Stimulated activated naive CD8-positive, alpha-beta T cell treated with anti-CD3 and anti-CD28 coated beads, Interleukin-15, Interleukin-2, amounts not matched to agents 100 U/mL and 50 U/mL, for 24 hours (primary cell): ENCODE measurements at regions not wholly inside any gene's neighbourhood (a gene's known extent, or its start where the extent isn't known, plus 50 kb on each side); places are given as distances from the start of the nearest gene placed in this dataset.

ENCODE experiments used
- ATAC-seq: fragments of 150-1000 bp; cut with Tn5 transposase; one replicate; pipeline ENCODE4 v1.10.0; 2021
- DNase-seq: peaks from one replicate; pipeline ENCODE4 v3.0.0; 2021

DNA sequence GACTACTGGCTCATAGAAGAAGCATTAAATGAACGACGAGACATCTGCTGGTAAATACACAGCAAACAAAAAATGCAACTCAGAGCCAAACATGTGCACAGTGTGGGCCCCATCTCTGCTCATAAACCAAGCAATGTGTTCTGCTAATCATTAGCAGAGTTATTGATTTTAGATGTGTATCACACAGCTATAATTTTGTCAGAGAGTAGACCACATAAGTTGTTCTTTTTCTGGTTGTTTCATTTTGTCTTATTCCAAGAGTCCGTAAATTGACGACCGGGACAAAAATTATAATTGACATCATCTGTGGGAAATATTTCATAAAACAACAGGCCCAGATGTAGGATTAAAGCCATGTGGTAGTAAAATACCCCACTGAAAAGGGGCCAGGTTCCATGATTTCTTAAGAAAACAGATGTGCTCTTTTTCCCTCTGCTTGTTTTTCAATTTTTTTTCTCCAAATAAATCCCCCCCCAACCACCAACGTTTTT, 423.6 kb downstream of the HAO1 start:
- no peak for ATAC-seq
- no peak for DNase-seq

DNA sequence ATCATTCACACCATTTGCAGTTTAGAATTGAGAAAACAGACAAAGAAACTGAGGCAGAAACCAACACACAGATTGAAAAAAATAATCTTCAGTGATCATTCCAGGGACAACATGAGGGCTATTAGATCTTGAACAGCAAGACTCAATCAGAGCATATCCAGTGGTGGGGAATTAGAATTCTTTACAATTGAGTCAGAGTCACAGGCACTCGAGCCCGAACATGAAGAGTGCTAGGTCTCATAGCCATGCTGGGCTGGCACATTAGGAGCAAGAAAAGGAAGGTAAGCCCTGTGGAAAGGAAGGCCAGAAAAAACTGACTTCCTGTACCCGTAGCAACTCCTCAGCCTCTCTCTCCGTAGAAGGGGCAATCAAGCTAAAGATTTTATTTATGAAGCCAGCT, 419.9 kb downstream of the HAO1 start:
- ATAC-seq = no peak
- no peak for DNase-seq

DNA sequence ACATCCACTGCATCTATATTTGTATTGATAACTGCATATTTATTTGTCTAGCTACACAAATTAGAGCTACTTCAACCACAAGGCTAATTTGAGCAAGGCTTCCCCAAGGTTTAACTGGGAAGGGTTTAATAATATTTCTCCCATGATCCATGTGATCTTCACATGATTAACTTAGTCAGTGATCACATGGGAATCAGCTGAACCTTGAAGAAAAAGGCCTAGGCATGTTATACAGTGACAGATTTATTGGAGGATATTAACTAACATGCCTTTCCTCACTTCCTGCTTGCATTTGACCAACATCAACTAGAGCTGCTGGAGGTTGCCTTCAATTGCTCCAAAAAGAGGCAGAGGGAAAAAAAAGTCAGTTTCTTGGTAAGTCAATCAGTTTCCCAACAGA, 417.0 kb downstream of the HAO1 start:
- DNase-seq = no peak
- no peak for ATAC-seq

DNA sequence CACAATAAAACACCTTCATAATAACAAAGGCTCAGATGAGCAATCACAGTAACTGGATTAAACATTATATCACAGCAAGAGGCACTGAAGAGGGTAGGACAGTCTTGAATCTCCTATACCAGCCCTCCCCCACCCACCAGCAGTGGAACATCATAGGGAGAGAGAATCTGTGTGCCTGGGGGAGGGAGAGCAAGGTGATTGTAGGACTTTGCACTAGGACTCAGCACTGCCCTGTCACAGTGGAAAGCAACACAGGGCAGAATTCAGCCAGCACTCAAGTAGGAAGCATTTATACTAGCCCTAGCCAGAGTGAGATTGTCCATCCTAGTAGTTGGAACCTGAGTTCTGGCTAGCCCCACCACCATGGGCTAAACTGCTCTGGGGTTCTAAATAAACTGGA, 400.2 kb downstream of the HAO1 start:
- DNase-seq = no peak
- ATAC-seq = no peak

DNA sequence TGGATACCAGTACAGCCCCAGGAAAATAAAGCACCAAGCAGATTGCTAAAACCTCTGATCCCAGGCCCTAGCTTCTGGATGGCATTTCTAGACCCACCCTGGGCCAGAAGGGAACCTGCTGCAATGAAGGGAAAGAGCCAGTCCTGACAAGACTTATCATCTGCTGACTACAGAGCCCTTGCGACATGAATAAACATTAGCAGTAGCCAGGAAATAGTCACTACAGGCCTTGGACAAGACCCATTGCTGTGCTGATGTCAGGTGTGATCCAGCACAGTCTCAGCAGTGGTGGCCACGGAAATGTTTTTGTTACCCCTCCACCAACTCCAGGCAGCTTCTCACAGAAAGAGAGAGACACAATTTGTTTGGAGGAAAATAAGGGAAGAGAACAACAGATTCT, 399.3 kb downstream of the HAO1 start:
- no peak for DNase-seq
- no peak for ATAC-seq

DNA sequence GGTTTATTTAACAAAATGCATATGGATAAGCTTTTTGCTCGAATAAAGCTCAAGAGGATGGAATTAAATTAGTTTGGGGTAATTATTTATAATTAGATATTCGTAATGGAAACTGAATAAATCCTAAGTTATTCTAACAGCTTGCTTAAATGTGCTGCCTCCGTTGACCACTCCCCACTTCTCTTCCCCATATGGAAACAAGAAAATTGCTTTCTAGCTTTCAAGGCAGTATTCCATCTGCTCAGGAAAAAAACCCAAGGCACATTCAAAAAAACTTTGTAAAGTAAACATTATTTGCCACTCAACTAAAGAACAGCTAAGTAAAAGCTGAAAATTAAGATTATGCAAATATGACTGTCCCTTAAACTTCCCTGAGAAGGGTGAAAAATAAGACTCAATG, 369.2 kb downstream of the HAO1 start:
- DNase-seq = no peak
- no peak for ATAC-seq

DNA sequence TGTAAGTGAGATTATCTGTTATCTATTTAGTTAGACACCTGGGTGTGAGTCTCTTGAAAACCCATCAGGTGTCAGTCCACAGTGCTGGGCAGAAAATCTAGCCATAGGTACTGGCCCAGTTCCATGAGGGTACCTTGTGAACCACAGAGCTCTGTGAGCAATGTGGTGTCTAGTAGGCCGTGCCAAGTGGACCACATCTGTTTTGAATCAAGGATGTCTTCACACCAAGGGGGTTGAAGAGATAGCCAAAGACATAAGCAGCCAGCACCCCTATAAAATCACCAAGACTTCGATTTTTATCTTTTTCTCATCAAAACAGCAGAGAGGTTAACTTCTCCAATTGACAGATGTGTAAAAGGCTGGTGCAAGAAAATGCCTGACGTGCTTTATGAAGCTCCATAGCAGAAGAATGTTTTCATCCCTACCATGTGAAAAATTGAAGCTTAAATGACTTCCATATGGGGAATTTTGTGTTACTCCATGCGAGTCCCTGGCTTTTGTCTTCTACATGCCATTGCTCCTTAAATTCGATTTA, 368.7 kb downstream of the HAO1 start:
- no peak for DNase-seq
- ATAC-seq = no peak

DNA sequence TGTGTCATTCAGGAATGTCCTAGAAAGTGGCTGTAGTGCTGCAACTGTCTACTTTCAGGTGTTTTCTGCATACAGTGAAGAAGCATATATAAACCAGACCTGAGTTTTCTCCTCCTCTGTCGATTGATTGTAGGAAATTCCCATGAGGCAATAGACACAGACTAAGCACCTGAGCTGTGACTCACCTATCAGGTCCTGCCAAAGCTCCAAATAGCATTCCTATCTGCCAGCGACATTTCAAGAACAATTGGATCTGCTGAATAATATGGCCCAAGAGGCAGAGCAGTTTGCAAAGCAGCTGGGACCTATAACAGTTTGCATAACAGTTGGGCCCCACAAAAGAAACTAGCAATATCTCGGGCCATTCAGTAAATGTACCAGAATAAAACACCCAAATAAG, 360.4 kb downstream of the HAO1 start:
- ATAC-seq (no peak), DNase-seq (no peak)

DNA sequence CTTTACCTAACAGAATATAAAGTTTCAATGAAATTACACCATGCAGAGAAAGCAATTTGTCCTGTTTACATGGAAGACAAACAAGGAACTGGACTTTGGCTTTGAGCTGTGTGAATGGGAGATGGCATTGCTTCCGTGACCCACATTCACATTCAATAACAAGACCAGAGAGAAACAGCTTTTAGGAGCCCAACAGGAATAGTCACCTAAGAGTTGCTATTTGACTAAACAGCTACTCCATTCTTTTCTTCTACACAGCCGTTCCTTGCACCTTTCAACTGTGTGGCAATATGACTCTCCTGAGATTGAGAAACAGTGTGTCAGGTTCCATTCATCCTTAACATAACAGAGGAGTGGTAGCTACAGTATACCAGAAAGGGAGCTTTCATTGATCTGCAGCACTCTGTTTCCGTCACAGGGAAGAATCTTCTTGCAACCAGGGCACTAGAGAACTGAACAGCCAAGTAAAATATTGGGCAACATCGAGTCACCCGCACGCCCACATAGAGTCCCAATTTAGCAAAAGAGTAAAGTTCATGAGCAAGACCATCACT, 355.1 kb downstream of the HAO1 start:
- ATAC-seq = no peak
- no peak for DNase-seq

DNA sequence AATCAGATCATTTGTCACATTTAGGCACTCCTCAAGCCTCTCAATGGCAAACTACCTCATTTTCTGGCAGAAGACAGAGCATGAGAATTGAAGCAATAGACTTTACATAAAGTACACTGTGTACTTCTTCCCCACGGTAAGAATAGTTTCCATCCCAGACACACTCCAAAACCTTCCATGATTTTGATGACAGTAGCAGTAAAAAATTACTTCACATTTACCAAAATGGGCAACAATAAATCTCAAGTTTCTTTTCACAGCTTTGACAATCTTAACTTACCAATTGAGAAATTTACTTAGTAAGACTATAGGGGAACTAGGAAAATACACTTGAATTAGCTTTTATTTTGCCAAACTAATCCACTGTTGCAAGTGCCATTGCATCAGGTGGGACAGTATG, 353.8 kb downstream of the HAO1 start:
- ATAC-seq = no peak
- DNase-seq = no peak

DNA sequence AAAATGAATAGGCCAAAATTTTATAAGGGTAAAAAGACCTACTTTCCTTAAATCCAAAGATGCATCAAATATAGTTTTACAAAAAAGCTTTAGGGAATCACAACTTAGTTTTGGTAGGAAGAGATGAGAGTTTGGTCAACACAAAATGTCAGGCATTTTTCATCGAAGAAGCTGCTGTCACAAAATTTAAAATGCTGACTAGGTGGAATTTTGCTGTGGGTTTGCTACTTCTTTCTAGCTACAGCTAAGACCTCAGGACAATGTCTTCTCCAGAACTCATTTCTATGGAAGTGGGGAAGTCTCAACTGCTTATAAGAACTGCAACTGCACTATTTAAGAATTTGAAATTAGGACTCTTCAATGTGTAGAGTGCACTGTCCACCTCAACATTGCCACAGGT, 351.1 kb downstream of the HAO1 start:
- no peak for ATAC-seq
- DNase-seq = no peak

DNA sequence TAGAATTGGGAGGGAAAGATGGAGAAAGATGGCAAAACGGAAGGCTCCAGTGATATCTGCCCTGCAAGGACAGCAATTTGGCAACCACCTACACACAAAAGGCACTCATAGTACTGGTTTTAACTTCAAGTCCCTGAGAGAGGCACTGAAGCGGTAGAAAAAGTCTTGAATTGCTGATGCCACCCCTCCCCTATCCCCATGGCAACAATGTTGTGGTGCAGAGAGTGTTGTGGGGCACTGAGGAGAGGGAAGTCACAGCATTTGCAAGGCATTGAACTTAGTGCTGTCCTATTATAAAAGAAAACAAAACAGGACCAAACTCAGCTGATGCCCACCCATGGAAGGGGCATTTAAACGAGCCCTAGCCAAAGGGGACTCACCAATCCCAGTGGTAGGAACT, 343.7 kb downstream of the HAO1 start:
- ATAC-seq = no peak
- no peak for DNase-seq

DNA sequence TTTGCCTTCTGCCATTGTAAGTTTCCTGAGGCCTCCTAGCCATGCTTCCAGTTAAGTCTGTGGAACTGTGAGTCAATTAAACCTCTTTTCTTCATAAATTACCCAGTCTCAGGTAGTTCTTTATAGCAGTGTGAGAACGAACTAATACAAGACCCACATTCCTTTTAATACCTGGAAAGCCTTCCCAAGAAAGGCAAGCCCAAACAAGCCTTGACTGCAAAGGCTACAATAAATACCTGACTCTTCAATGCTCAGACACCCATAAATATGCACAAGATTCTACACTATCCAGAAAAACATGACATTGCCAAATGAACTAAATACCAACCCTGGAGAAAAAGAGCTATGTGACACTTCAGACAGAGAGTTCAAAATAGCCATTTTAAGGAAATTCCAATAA, 338.8 kb downstream of the HAO1 start:
- DNase-seq (no peak), ATAC-seq (no peak)

DNA sequence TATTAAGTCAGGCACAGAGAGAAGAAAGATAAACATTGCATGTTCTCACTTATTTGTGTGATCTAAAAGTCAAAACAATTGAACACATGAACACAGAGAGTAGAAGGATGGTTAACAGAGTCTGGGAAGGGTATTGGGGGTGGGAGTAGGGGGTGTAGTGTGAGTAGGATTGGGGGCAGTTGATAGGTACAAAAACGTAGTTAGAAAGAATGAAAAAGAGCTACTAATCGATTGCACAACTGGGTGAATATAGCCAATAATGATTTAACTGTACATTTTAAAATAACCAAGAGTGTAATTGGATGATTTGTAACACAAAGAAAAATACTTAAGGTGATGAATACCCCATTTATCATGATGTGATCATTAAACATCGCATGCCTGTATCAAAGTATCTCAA, 333.3 kb downstream of the HAO1 start:
- no peak for DNase-seq
- ATAC-seq = no peak

DNA sequence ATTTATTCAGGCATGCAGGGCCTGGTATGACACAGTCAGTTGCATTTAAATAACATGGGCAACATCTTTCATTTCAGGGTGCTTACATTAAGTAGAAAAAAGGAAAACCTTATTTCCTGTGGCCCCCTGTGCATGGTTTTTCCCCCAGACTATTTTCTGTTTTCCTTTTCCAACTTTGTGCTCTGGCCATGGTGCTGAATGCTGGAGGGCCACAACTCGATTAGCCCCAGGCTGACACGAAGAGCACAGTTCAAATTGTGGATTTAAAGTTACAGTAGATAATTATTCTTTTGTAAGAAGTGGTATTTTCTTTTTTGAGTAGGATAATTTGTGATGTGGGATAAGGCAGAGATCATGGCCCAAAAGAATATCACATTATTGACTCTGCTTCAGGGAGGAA, 332.0 kb downstream of the HAO1 start:
- DNase-seq = no peak
- ATAC-seq = no peak

DNA sequence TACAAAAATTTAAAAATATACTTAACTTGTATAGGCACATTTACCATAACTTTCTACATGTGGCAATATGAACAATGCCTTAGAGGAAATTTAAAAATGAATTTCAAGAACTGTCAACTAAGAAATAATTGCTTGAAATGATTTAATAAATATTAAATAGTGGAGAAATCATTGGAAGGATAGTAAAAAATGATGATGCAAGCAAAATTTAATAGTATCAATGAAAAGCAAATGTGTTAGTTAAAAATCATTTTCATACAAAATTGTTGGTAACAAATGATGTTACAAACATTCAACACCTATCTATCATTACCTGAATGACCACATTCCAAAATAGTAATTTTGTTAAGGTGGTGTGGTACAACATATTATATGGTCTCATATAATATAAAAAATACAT, 331.0 kb downstream of the HAO1 start:
- DNase-seq (no peak), ATAC-seq (no peak)

DNA sequence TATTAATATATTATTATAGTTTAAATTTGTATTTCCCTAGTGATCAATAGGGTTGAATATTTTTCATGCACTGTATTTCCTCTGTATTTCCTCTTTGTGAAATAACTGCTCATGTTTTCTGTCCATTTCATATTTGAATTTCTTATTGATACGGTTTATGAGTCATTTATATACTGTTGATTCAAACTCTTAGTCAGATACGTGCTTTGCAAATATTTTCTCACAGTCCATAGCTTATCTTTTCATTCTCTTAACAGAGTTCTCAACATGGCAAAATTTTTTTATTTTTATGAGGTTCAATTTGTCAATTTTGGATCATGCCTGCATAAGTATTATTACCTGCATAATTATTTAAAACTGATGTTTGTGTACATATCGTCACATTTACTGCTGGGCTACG, 329.6 kb downstream of the HAO1 start:
- no peak for DNase-seq
- ATAC-seq = no peak

DNA sequence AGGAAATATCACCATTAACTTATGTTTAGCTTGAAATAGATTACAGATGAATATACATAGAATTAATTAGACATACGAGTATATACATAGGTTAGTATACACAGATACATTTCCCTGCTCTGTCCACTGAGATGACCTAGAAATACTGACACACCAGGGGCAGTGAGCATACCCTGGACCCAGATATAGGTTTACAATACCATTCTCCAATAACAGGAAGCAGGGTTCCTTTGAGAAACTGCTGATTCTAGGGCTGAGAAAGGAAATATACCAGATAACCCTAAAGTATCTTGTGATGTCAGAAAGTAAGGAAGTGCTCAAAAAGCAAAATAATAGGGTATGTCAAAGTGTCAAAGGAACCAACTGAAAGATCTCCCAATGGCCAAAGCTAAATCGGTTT, 322.5 kb downstream of the HAO1 start:
- ATAC-seq (no peak), DNase-seq (no peak)

DNA sequence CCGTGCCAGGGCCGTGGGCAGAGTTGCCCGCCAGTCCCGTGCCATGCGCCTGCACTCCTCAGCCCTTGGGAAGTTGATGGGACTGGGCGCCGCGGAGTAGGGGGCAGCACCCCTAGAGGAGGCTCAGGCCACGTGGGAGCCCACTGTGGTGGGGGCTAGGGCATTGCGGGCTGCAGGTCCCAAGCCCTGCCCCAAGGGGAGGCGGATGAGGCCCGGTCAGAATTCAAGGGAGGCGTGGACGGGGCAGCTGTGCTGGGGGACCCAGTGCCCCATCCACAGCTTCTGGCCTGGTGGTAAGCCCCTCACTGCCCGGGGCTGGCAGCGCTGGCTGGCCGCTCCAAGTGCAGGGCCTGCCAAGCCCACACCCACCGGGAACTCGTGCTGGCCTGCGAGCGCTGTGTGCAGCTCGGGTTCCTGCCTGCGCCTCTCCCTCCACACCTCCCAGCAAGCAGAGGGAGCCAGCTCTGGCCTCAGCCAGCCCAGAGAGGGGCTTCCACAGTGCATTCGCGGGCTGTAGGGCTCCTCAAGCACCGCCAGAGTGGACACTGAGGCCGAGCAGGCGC, 317.8 kb downstream of the HAO1 start:
- DNase-seq (no peak), ATAC-seq (no peak)

DNA sequence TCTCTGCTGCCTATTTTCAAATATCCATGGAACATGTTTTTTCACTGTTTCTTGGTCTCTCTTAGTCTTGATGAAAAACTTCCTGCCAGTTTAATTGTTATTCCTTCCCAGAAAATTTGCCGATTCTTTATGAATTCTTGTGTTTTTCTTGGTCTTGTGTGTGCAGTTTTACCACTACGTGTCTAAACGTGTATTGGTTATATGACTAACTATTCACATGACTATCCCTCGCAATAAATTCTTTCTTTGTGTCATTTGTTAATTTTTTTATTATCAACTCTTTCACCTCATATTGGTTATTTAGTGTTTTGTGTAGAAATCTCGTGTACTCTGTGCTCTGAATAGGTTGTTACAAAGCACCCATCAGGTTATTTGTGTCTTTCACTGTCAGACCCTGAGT, 315.4 kb downstream of the HAO1 start:
- ATAC-seq (no peak), DNase-seq (no peak)

DNA sequence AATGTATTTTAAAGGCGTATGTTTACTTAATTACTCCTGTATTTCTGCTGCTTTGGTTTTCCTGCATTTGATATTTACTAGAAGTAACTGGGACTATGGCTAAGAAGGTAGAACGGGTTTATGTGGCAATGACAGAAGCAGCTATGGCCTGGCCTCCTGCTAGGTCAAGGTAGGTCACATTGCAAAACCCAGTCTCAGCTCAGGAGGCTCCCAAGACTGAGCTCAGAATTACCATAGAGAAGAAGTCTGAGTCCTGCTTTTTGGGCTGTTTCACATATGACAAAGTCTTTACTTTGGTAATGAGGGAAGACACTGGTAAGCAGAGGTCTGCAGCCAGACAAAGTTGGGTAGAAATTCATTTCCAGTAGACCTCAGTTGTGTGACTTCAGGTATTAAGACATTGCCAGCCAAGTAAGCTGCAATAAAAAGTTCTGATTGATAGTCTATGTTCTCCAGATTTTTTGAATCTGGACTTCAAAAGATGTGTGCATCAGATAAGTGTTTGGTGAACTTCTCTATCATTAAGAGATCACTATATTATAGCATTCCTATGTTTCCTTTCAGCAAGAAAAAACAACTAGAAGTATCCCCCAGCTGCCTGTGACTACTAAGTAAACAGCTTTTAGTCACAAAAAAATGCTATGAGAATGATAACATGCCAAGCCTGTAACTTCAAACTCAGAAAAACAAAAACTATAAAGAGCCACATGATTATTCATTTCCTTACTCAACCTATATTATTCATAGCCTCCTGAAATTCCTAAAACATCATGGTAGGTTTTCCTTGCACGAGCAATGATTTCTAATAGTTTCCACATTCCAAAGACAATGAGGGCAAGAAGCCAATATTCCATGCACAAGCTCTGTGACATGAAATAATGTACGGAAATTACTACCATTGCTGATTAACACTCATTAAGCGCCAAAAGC, 312.3 kb downstream of the HAO1 start:
- DNase-seq = no peak
- ATAC-seq = no peak

DNA sequence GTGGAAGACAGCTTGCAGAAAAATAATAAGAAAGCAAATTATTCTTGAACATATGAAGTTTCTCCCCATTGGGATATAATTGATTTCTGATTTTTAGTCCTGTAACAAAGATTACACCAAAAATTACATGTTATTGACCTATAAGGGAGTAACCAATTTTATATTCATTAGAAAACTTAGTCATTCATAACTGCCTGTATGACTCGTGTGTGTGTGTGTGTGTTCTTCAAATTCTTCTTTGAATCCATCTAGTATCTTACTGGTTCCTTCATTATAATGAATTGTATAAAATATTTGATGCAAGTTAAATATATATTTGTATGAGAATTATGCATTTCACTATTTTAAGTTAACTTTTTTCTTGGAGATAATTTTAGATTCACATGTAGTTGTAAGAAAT, 310.4 kb downstream of the HAO1 start:
- no peak for ATAC-seq

DNA sequence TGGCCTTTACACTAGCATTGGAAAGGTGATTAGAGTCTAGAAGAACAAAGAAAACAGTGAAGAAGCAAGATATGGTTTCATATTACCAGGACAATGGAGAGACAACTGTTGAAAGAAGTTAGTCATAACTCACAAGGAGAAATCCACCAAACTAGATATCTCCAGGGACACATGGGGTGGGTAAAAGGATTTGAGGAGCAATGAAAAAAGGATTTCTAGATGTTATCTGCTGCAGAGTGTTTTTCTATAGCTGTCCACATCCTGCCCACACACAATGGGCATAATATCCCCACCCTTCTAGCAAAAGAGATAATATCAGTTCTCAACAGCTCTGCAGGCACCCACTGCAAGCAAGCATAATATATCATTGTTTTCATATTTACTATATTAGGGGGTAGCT, 303.1 kb downstream of the HAO1 start:
- no peak for ATAC-seq
- no peak for DNase-seq

More for the DNA sequence above, 310.4 kb downstream of the HAO1 start:
- DNase-seq = no peak
